Loucy (cell line): ENCODE measurements at regions not wholly inside any gene's neighbourhood (a gene's known extent, or its start where the extent isn't known, plus 50 kb on each side); places are given as distances from the start of the nearest gene placed in this dataset.

Experiments
- H2AFZ ChIP-seq: fragments of 200-600 bp; sonication (generic); 2 replicates; pipeline ENCODE4 v1.6.0; 2016; ENCODE audit warnings: antibody characterized with exemption, mild to moderate bottlenecking, low read length, moderate library complexity
- H3F3A ChIP-seq: fragments of 200-600 bp; 2 replicates; pipeline ENCODE4 v1.6.0; 2016; ENCODE audit warnings: antibody characterized with exemption, low read depth, mild to moderate bottlenecking
- H3K27me3 ChIP-seq: fragments of 200-600 bp; sonication (generic); 2 replicates; pipeline ENCODE4 v1.6.1; 2014; ENCODE audit warnings: low read length, mild to moderate bottlenecking; ENCODE audit not compliant: insufficient read depth, poor library complexity, severe bottlenecking
- H3K36me3 ChIP-seq: fragments of 200-600 bp; sonication (generic); 2 replicates; pipeline ENCODE4 v1.6.1; 2016; ENCODE audit warnings: low read length; ENCODE audit not compliant: insufficient read depth
- H3K4me1 ChIP-seq: fragments of 200-600 bp; sonication (generic); 2 replicates; pipeline ENCODE4 v1.5.1; 2014; ENCODE audit warnings: low read length, mild to moderate bottlenecking; ENCODE audit not compliant: insufficient read depth, poor library complexity, severe bottlenecking
- H3K4me2 ChIP-seq: fragments of 200-600 bp; sonication (generic); 2 replicates; pipeline ENCODE4 v1.6.0; 2014; ENCODE audit warnings: antibody characterized with exemption, low read length, low read depth, mild to moderate bottlenecking; ENCODE audit not compliant: poor library complexity, severe bottlenecking
- H3K4me3 ChIP-seq: fragments of 200-600 bp; sonication (generic); 2 replicates; pipeline ENCODE4 v1.5.1; 2014; ENCODE audit warnings: low read length, mild to moderate bottlenecking, mixed read lengths; ENCODE audit not compliant: poor library complexity, severe bottlenecking
- H3K79me2 ChIP-seq: fragments of 200-600 bp; sonication (generic); 2 replicates; pipeline ENCODE4 v1.6.1; 2014; ENCODE audit warnings: low read length; ENCODE audit not compliant: insufficient read depth
- H3K9ac ChIP-seq: fragments of 200-600 bp; sonication (generic); 2 replicates; pipeline ENCODE4 v1.6.0; 2014; ENCODE audit warnings: mild to moderate bottlenecking, low read depth, low read length, moderate library complexity; ENCODE audit not compliant: poor library complexity, severe bottlenecking
- H3K9me2 ChIP-seq: fragments of 200-600 bp; sonication (generic); replicated peaks from 2 replicates; pipeline ENCODE4 v1.6.1; 2016; ENCODE audit warnings: low read depth, low read length, mixed read lengths
- H3K9me3 ChIP-seq: fragments of 200-600 bp; sonication (generic); 2 replicates; pipeline ENCODE4 v1.6.1; 2014; ENCODE audit warnings: mild to moderate bottlenecking, antibody characterized with exemption, low read length, low read depth; ENCODE audit not compliant: insufficient read depth
- H4K20me1 ChIP-seq: fragments of 200-600 bp; sonication (generic); 2 replicates; pipeline ENCODE4 v1.6.0; 2014; ENCODE audit warnings: antibody characterized with exemption, low read length, mild to moderate bottlenecking; ENCODE audit not compliant: insufficient read depth, poor library complexity, severe bottlenecking
- CTCF ChIP-seq: fragments of 200-600 bp; sonication (generic); conservative IDR thresholded peaks from 2 replicates; pipeline ENCODE4 v1.5.1; 2014; ENCODE audit warnings: mild to moderate bottlenecking, antibody characterized with exemption, low read length
- EZH2phosphoT487 ChIP-seq: fragments of 200-600 bp; IDR thresholded peaks from 2 replicates; pipeline ENCODE4 v1.6.1; 2018; ENCODE audit warnings: antibody characterized with exemption, mild to moderate bottlenecking, moderate library complexity, borderline replicate concordance

DNA sequence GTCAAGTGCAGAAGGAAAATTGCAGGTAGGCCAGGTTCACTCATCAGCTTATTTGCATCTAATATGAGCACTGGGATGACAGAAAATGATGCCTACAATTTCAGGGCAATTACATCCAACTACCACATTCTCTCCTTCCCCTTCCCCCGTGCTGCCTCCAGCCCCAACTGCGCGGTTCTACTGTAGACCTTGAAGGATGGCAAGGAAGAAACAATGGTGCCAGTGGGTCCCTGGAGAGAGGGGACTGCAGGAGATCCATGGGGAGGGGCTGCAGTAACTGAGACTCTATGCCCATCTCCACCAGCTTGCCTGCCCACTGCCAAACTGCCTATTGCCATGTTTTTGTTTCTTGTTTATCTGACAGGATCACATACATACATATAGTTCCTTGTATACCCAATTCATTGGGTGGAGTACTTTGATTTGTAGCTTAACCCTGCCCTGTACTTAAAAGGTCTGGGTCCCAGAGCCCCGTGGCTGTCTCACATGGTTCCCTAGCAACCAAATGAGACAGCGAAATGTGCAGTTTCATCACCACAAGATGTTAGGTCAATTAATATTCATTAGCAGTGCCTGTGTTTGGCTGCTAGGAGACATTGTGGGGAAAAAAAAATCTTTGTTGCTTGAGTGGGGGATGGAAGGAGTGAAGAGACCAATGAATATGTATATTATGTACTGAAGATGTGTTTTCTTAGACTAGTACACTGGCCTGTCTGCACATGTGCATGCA is 253.5 kb upstream of the PLET1 start:
- H3K79me2 ChIP-seq = no peaks in the 10 kb centered on the region

DNA sequence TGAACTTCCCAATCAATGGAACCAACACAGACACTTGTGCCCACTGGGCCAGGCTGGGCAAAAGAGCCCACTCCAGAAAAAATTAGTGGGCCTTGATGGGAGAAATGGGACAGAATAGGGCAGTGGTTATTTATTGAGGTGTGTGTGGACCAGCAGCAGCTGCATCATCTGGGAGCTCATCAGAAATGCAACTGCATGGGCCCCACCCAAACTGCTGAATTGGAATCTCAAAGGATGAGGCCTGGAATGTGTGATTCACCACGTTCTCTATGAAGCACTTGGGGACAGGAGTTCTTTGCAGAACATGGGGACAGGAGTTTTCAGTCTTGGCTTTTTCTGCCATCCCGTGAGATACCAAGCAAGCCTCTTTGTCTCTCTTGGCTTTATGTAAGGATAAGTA is 255.6 kb upstream of the PLET1 start:
- H3K36me3 ChIP-seq = no peaks in the 10 kb centered on the region

More for the DNA sequence above, 253.5 kb upstream of the PLET1 start:
- no peaks in the 10 kb centered on the region for H3K4me1 ChIP-seq
- no peaks in the 10 kb centered on the region for H3F3A ChIP-seq
- H3K27me3 ChIP-seq = no peaks in the 10 kb centered on the region
- no peak overlapping the region for H3K4me3 ChIP-seq
- no peak overlapping the region for H3K4me2 ChIP-seq
- TF ChIP-seq EZH2phosphoT487 (no peak), CTCF (no peak)
- H3K36me3 ChIP-seq = no peaks in the 10 kb centered on the region
- H2AFZ ChIP-seq = no peak overlapping the region
- H3K9ac ChIP-seq = no peak overlapping the region
- no peaks in the 10 kb centered on the region for H3K9me3 ChIP-seq
- no peaks in the 10 kb centered on the region for H3K9me2 ChIP-seq
- no peaks in the 10 kb centered on the region for H4K20me1 ChIP-seq

DNA sequence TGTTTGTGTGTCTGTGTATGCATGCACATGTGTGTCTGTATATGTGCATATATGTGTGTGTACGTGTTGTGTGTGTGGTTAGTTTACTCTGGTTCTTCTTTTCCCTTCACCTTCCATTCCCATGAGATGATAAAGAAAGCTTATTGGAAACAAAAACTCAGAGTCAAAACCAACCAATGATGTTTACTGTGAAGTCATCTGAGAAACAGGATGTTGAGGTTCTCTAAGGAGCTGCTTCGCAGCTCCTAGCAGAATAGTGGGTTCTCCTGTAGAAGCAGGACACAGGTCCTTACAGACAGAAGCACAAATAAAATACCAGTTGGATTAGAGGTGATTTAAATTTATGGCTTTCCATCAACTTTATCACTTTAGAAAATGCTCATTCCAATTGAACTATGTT is 256.1 kb upstream of the PLET1 start:
- H3K4me1 ChIP-seq = no peaks in the 10 kb centered on the region
- TF ChIP-seq CTCF = no peak
- TF ChIP-seq EZH2phosphoT487 = no peak
- no peak overlapping the region for H3K9ac ChIP-seq
- H4K20me1 ChIP-seq = no peaks in the 10 kb centered on the region
- no peaks in the 10 kb centered on the region for H3F3A ChIP-seq
- no peak overlapping the region for H2AFZ ChIP-seq
- H3K4me3 ChIP-seq = no peak overlapping the region
- no peaks in the 10 kb centered on the region for H3K9me3 ChIP-seq
- no peaks in the 10 kb centered on the region for H3K27me3 ChIP-seq
- no peaks in the 10 kb centered on the region for H3K79me2 ChIP-seq
- H3K9me2 ChIP-seq = no peaks in the 10 kb centered on the region
- H3K36me3 ChIP-seq = no peaks in the 10 kb centered on the region
- no peak overlapping the region for H3K4me2 ChIP-seq

More for the DNA sequence above, 255.6 kb upstream of the PLET1 start:
- H2AFZ ChIP-seq = no peak overlapping the region
- H3K9ac ChIP-seq = no peak overlapping the region
- TF ChIP-seq CTCF (no peak), EZH2phosphoT487 (no peak)
- no peak overlapping the region for H3K4me3 ChIP-seq
- no peak overlapping the region for H3K4me2 ChIP-seq
- no peaks in the 10 kb centered on the region for H4K20me1 ChIP-seq
- H3K79me2 ChIP-seq = no peaks in the 10 kb centered on the region
- no peaks in the 10 kb centered on the region for H3K27me3 ChIP-seq
- no peaks in the 10 kb centered on the region for H3F3A ChIP-seq
- no peaks in the 10 kb centered on the region for H3K4me1 ChIP-seq
- no peaks in the 10 kb centered on the region for H3K9me3 ChIP-seq
- no peaks in the 10 kb centered on the region for H3K9me2 ChIP-seq
